ENCODE measurements at regions not wholly inside any gene's neighbourhood (a gene's known extent, or its start where the extent isn't known, plus 50 kb on each side); places are given as distances from the start of the nearest gene placed in this dataset.

DNA sequence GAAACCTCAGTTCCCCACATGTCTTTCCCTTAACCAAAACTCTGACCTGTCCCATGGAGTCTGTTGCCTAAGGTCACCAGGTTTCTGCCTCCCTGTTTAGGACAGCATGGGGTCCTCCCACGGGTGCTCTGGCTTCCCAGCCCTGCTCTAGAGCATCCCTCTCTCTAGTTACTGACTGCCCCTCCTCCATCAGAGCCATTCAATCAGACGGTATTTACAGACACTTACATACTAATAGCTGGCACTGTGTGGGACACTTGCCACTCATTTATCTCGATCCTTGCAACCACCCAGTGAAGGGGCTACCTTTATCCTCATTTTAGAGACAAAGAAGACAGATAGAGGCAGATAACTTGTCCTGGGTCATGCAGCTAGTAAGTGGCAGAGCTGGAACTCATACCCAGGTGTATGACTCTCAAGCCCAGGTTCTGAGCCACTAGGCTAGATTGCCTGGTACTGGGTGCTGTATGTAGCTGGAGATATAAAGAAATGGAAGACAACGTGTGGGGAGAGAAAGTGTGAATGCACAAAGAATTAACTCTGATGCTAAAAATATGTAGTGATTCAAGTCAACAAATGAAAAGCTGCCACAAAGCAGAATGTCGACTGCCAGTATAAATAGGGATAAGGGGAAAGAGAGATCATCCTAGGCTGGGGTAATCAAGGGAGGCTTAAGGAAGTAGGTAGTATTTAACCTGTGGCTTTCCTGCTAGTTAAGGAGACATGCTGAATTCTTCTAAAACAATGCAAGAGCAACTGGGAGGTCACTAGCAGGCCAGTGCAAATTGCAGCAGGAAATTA, 52.5 kb upstream of the PDE8B start:
- TF ChIP-seq, protein P1, sequence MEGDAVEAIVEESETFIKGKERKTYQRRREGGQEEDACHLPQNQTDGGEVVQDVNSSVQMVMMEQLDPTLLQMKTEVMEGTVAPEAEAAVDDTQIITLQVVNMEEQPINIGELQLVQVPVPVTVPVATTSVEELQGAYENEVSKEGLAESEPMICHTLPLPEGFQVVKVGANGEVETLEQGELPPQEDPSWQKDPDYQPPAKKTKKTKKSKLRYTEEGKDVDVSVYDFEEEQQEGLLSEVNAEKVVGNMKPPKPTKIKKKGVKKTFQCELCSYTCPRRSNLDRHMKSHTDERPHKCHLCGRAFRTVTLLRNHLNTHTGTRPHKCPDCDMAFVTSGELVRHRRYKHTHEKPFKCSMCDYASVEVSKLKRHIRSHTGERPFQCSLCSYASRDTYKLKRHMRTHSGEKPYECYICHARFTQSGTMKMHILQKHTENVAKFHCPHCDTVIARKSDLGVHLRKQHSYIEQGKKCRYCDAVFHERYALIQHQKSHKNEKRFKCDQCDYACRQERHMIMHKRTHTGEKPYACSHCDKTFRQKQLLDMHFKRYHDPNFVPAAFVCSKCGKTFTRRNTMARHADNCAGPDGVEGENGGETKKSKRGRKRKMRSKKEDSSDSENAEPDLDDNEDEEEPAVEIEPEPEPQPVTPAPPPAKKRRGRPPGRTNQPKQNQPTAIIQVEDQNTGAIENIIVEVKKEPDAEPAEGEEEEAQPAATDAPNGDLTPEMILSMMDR (IDR thresholded peaks at IDR 0.05; ENCODE audit: low read depth, low read length, missing control alignments), result no peak
- H3K4me3 ChIP-seq (ENCODE audit: low read depth, low read length), result no peak overlapping the region
- DNase-seq (ENCODE audit: low read depth), result no peak

DNA sequence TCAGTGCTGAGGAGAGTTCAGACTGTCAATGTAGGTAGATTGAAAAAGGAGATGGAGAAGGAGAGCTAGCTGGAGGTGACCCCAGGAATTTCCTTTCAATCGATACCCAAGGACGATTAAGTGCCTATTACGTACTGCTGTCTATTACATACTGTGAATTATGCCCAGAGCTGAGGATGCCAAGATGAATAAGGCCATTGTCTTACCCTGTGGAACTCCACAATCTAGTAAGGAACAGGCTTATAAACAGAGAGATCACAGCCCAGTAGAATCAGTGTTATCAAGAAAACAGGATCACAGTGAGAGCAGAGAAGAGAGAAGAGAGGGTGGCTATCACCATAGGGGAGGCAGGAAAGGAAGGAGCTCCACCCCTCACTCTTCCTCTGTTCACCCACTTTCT, 54.1 kb upstream of the PDE8B start:
- TF ChIP-seq, protein P1 (IDR thresholded peaks at IDR 0.05; ENCODE audit: low read depth, low read length, missing control alignments), result no peak
- H3K4me3 ChIP-seq (ENCODE audit: low read depth, low read length), result no peak overlapping the region
- no peak for DNase-seq (ENCODE audit: low read depth)

DNA sequence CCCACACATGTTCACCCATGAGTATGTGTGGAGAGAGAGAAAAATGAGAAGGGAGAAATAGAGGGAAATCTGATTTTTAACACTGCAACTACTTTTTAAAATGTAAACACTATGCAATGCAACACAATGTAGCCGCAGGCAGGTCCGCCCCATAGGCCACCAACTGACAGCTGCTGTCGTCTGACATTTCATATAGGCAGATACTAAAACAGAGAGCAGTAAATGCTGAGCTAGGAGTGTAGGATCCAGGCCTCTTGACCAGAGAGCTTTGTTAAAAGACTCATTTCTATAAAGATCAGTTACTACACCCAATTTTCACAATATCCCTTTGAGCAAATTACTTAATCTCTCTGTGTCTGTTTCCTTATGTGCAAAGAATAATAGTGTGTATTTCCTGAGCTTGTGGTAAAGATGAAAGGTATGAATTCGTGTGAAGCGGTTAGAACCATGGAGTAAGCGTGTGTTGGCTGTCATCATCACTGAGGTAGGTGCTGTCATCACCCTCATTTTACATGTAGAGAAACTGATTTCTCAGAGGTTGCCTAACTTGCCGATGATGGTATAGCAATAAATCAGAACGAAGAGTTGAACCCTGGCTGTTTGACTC, 55.2 kb upstream of the PDE8B start:
- DNase-seq (ENCODE audit: low read depth), result no peak
- TF ChIP-seq, protein P1 (IDR thresholded peaks at IDR 0.05; ENCODE audit: low read depth, low read length, missing control alignments), result no peak
- H3K4me3 ChIP-seq (ENCODE audit: low read depth, low read length), result no peak overlapping the region

DNA sequence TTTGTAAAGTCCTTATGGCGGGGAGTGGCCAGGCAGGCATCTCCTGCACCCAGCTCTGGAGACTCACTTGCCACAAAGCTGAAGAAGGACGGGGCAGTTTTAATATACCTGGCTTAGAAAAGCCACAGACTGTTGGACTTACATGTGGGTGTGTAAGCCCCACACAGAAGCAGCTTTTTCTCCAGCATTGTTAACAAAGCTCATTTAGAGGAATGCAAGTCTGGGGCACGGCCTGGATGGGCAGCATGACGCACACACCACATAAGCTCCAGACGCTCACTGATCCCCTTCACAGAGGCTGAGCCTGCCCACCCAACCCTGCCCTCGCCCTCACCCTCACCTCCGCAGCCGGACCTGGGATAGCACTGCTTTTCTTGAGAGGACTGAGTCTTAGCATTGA, 58.0 kb upstream of the PDE8B start:
- H3K4me3 ChIP-seq (ENCODE audit: low read depth, low read length), result no peak overlapping the region
- no peak for DNase-seq (ENCODE audit: low read depth)
- TF ChIP-seq, protein P1 (IDR thresholded peaks at IDR 0.05; ENCODE audit: low read depth, low read length, missing control alignments), result no peak

DNA sequence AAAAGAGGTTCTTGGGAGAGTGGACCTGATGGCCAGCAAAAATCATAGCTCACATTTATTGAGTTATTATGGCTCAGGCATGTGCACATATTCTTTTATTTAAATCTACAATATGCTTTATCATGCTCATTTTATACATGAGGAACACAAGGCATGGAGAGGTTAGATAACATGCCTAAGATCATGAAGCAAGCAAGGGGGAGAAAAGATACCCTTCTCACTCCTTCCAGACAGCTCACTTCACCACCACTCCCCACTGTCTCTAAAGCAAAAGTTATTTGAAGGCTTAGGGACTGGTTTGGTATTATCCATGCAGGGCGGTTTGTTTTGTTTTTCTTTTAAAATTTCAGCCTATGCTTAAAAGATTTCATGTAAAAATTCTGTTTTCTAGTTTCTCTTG, 59.0 kb upstream of the PDE8B start:
- no peak for DNase-seq (ENCODE audit: low read depth)
- H3K4me3 ChIP-seq (ENCODE audit: low read depth, low read length), result no peak overlapping the region
- TF ChIP-seq, protein P1 (IDR thresholded peaks at IDR 0.05; ENCODE audit: low read depth, low read length, missing control alignments), result no peak

DNA sequence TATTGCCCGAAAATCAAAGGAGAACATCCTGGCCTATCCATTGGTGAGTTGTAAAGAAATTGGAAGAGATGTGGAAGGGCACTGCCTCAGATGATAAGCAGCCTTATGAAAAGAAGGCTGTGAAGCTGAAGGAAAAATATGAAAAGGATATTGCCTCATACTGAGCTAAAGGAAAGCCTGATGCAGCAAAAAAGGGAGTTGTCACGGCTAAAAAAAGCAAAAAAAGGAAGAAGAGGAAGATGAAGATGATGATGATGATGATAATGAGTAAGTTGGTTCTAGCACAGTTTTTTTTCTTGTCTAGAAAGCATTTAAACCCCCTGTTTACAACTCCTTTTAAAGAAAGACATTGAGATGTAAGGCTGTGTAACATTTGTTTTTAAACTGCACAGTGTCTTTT, 59.8 kb upstream of the ZBED3 start:
- TF ChIP-seq, protein P1 (IDR thresholded peaks at IDR 0.05; ENCODE audit: low read depth, low read length, missing control alignments), result no peak
- no peak for DNase-seq (ENCODE audit: low read depth)
- H3K4me3 ChIP-seq (ENCODE audit: low read depth, low read length), result no peak overlapping the region

DNA sequence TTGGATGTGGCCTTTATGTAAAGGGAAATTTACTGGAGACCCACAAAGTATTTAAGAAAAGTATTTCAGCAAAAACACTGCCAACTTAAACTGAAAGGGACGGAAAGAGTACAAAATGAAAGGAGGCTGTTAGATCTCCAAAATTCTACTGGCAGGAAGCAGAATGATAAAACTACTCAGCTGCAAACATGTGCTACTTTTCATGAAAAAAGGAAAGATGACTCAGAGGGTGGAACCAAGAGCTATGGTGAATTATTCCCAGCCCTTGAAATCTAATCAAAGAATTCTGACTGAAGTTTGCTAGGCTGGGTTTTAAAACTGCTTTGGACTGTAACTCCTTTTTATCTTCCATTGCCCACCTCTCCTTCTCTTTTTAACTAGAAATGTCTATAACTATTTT, 58.6 kb upstream of the ZBED3 start:
- no peak for DNase-seq (ENCODE audit: low read depth)
- H3K4me3 ChIP-seq (ENCODE audit: low read depth, low read length), result no peak overlapping the region
- TF ChIP-seq, protein P1 (IDR thresholded peaks at IDR 0.05; ENCODE audit: low read depth, low read length, missing control alignments), result no peak

Data from GM12864 (cell line).